ENCODE measurements at regions not wholly inside any gene's neighbourhood (a gene's known extent, or its start where the extent isn't known, plus 50 kb on each side); places are given as distances from the start of the nearest gene placed in this dataset.
"Not testable (repeated sequence)": the region's sequence is repeated elsewhere in the genome, so short reads cannot be mapped to it uniquely, and the experiment has no call there.

DNA sequence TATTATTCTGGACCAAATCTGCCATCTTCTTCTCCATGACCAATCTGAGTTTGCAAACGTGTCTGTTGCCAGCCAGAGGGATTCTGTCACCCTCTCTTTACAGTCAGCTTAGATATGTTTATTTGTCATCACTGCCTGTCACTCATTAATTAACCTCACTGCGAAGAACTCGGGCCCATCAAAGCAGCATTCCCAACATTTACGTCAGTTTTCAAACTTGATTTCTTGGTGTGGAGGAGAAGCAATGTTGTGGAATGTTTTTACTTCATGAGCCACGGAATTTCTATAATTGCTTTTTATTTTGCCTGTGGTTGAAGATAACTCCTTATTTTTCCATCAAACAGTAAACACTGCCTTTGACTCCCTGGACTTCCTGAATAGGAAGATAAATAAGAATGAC lies 91.8 kb upstream of the CNKSR3 start:
- no peak for DNase-seq (ENCODE audit: low spot score)

GRCh38 chr6:154602708-154603107 lies 92.2 kb upstream of the CNKSR3 start:
- no peak for DNase-seq (ENCODE audit: low spot score)

DNA sequence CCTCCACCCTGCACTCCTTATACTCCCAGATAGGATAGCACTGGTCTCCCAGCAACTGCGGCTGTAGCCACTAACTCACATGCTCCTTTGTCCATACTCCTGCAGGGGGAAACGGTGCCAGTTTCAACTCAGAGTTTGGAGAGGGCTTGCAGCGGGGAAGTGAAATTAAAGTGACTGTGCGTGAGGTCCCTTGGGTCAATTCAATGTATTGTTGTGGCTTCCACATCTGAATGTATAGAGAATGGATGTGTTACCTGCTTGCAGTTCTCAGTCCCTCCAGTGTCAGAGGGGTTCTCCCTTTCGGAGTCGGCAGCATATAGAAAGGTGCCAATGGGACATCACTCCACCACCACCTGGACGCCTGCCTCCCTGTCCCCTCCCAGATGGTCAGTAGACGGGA lies 93.6 kb upstream of the CNKSR3 start:
- no peak for DNase-seq (ENCODE audit: low spot score)

DNA sequence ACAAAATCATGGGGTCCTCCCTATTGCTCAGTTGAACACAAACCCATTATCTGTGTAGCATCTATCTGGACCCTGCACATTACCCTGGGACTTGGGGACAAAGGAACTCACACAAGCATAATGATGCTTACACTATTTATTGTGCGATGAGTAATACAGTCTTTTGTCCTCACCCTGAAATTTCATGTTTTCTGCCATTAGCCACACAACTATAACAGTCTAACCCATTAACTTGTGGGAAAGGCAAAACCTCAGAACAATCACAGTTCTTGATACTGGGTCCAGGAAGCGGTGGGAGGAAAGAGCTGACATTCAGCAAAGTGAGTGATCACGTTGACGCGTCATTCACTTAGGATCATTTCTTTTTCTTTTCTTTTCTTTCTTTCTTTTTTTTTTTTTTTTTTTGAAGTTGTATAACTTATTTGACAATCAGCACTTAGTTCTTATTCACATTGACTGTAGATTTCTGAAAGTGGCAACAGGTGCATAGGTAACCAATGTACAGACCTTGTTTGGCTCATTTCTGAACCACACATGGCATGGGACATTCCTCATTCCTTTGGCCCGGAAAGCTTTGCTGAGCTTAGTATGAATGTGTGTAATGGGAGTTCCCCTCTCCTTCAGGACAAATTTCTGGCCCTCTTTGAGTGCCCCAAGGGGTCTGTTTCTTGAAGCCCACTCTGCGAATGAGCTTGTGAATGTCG lies 94.8 kb upstream of the CNKSR3 start:
- no peak for DNase-seq (ENCODE audit: low spot score)

DNA sequence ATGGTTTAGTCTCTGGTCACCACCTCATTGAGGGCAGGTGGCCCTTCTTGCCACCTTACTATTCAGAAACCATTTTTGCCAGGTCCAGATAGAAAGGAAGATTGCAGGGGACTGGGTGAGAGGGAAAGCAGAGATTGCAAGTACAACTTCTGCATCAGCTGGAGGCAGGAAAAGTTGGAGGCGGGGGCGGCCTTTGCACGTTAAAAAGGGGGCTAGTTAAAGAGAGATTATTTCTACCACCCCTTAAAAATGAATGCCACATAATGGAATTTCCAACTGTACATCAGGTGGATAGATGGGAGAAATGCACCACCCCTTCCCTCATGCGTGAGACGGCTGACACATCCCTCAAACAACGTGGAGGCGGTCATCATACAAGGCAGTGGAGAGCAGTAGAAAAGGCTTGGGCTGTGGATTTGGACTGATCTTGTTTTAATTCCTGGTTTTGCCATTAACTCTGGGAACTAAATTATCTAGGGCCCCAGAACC lies 95.4 kb upstream of the CNKSR3 start:
- no peak for DNase-seq (ENCODE audit: low spot score)

- DNase-seq (ENCODE audit: low spot score), result no peak
These were observed 96.0 kb upstream of the CNKSR3 start for GRCh38 chr6:154606457-154606856.

GRCh38 chr6:154606860-154607259 lies 96.4 kb upstream of the CNKSR3 start:
- no peak for DNase-seq (ENCODE audit: low spot score)

- DNase-seq (ENCODE audit: low spot score), result no peak
These were observed 100.8 kb upstream of the CNKSR3 start for GRCh38 chr6:154611241-154611640.

GRCh38 chr6:154611847-154612246 lies 101.4 kb upstream of the CNKSR3 start:
- no peak for DNase-seq (ENCODE audit: low spot score)

GRCh38 chr6:154613137-154613676 lies 102.7 kb upstream of the CNKSR3 start:
- DNase-seq (ENCODE audit: low spot score), result no peak

GRCh38 chr6:154614101-154614500 lies 103.6 kb upstream of the CNKSR3 start:
- no peak for DNase-seq (ENCODE audit: low spot score)

- no peak for DNase-seq (ENCODE audit: low spot score)
These were observed 104.2 kb upstream of the CNKSR3 start for GRCh38 chr6:154614641-154615040.

DNA sequence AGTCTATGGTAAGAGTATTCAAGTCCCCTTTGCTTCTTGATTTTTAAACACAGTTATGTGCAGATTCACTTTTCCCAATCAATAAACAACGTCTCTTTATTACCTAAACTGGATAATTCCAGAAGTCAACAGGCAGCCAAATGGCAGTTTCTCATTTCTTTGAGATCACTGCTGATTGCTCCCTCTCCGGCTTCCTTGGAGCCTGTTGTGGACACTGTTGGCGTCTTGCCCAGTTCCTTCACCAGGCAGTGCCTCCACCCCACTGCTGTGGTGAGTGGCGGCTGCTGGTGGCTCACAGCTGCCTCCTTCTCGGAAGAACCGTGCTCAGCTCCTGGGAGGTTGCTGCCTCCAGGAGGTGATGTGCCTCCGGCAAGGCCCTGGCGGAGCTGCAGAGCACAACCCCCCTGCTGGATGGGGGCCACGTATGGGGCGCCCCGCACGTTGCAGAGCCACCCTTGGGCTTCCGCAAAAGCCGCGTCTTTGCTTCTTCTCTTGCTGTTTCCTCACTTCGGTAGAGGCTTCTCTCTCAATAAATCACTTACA lies 105.1 kb upstream of the CNKSR3 start:
- peak; percentile 28 for DNase-seq (ENCODE audit: low spot score)

DNA sequence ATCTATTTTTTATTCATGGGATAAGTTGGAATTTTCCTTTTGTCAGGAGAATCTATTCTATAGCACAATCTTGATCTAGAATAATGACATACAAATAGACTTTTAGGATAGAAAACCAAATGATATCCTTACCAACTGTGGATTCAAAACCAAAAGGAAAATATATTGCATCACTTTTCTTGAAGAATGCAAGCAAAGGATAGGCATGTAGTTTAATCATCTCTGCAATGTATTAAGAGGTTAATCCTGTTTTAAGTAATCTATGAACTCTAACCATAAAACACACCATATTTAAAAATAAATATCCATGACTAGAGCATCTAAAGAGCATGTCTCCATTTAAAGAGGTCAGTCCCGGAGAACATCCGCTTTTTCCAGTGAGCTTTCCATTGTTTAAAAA lies 106.7 kb upstream of the CNKSR3 start:
- no peak for DNase-seq (ENCODE audit: low spot score)

- DNase-seq (ENCODE audit: low spot score), result no peak
These were observed 108.7 kb upstream of the CNKSR3 start for GRCh38 chr6:154619146-154619545.

DNA sequence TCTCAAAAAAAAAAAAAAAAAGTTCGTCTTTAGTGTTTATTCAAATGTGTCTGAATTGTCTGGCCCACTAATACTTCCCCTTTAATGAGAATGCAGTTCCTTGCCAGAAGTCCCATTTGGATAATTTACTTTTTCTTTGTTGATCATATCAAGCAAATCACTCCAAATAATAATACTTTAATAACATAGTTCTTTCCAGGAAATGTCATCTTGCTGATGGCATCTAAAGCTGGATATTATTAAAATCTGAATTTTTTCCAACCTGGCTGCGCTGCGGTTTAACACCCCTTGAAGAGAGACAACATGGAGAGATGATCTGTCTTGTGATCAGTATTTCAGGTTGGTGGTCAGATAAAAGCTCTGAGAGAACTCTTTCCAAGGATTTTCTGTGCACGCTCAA lies 111.2 kb upstream of the CNKSR3 start:
- DNase-seq (ENCODE audit: low spot score), result no peak

- DNase-seq (ENCODE audit: low spot score), result no peak
These were observed 110.4 kb upstream of the SCAF8 start for GRCh38 chr6:154622618-154623336.

- DNase-seq (ENCODE audit: low spot score), result no peak
These were observed 109.8 kb upstream of the SCAF8 start for GRCh38 chr6:154623391-154623790.

- DNase-seq (ENCODE audit: low spot score), result no peak
These were observed 109.1 kb upstream of the SCAF8 start for GRCh38 chr6:154624038-154624599.

DNA sequence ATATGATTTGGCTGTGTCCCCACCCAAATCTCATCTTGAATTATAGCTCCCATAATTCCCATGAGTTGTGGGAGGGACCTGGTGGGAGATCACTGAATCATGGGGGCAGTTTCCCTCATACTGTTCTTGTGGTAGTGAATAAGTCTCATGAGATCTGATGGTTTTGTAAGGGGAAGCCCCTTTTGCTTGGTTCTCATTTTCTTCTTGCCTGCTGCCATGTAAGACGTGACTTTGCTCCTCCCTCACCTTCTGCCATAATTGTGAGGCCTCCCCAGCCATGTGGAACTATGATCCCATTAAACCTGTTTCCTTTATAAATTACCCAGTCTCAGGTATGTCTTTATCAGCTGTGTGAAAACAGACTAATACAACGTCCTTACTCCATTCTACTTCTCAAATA lies 108.5 kb upstream of the SCAF8 start:
- not testable (repeated sequence) for DNase-seq (ENCODE audit: low spot score)

- no peak for DNase-seq (ENCODE audit: low spot score)
These were observed 107.5 kb upstream of the SCAF8 start for GRCh38 chr6:154625721-154626120.

GRCh38 chr6:154629127-154629526 lies 104.1 kb upstream of the SCAF8 start:
- no peak for DNase-seq (ENCODE audit: low spot score)

DNA sequence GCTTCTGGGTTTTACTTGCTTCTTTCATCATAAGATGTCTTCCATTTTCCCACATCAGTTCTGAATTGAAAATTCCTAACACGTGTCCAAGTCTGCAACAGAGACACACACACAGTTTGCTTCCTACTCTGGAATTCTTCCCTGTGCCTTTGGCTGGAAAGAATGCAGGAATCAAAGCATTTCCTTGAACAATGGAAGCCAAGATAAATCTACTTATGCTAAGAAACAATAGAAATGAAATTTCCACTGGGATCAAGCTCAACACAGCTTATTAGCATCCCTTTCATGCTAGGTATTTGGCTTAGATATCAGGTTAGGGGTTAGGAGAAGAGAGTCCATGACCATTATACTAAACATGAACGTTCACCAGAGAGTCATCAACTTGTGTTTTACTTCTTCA lies 101.1 kb upstream of the SCAF8 start:
- no peak for DNase-seq (ENCODE audit: low spot score)
